GM12872 (cell line): ENCODE measurements at regions not wholly inside any gene's neighbourhood (a gene's known extent, or its start where the extent isn't known, plus 50 kb on each side); places are given as distances from the start of the nearest gene placed in this dataset.

Experiments
- CTCF ChIP-seq: IDR thresholded peaks from 3 replicates; pipeline ENCODE4 v1.5.1; 2011; ENCODE audit warnings: low read depth, mild to moderate bottlenecking, low read length, moderate library complexity; ENCODE audit not compliant: insufficient read depth

DNA sequence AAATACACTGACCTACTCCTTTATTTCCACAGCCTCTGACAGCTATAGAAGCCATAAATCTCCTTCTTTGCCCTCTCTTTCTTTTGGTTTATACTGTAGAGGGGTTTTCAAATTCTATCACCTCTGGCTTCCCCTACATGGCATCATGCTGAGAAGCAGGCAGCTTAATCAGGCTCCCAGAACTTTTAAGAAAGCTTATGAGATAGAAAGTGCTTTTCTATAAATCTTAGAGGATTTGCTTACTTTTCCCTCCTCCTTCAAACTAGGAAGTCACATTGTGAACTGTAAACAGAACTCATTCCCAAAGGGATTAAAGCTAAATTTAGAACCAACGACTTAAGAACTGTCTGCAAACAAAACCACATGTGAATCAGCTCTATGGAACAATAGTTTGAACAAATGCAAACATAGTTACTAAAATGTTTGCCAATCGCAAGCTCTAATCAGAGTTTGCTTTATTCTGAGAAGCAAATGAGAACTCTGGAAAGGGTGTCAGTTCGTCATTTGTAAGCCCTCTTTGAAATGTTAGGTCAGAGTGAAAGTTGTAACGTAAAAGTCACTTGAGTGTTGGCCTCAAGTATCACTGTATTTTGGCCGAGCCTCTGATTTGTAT lies 344.1 kb downstream of the RFC3 start:
- TF ChIP-seq CTCF, result no peak

- no peak for TF ChIP-seq CTCF
Measured at GRCh38 chr13:34162544-34162933, 344.6 kb downstream of the RFC3 start.

DNA sequence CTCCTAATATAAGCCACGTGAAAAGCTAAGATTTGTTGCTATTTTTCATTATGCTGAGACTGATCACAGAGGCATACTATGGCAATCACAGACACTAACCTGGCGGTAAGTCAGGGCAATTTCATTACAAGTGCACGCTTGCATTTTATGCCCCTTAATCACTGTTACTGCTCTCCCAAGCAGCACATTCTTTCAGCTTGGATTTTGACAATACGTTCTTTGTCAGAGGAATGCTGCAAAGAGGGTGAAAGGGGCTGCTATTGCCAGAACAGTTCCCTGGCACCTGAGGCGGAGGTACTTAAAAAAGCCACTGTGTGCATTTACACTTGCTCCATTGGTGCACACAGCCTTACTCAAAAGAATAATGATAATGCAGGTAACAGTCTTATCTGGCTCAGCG lies 346.6 kb downstream of the RFC3 start:
- no peak for TF ChIP-seq CTCF

DNA sequence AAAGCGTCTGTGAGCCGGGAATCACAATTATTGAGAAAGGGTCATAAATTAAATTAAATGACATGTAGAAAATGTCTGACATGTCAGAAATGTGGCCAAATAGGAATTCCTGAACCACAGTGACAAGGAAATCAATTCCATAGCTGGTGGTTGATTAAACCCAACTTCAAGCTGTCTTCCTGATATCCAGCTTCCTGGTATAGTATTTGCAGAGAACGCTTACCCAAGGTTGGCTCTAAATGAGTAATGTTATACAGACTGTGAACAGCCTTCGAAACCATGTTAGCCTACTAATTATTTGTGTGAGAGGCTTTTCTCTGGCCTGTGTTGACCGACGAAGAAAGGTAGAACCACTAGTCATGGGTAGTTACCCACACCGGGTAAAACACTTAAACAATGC lies 347.2 kb downstream of the RFC3 start:
- TF ChIP-seq CTCF, result no peak

DNA sequence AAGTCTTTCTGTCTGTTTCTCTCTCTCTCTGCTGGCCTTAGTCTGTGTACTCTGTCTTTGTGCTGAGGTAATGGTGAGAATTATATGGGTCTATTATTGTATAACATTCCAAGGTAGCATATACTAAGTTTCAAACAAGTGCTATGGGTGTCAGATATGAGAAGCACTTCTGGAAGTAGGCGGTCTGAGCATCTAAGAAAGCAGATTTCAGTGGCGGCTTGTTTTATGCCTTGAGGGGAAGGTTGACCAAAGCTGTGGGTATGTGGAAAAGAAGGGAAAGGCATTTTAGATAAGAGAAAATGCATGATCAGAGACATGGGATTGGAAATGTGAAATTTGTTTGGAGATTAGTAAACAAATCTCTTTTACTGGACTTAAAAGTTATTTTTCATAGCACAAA lies 348.5 kb downstream of the RFC3 start:
- no peak for TF ChIP-seq CTCF

GRCh38 chr13:34167347-34167746 lies 349.4 kb downstream of the RFC3 start:
- no peak for TF ChIP-seq CTCF

- TF ChIP-seq CTCF, result no peak
Measured at GRCh38 chr13:34172048-34172447, 354.1 kb downstream of the RFC3 start.
